Body of pancreas (tissue), 4 donors: ENCODE measurements at regions not wholly inside any gene's neighbourhood (a gene's known extent, or its start where the extent isn't known, plus 50 kb on each side); places are given as distances from the start of the nearest gene placed in this dataset.

Experiments used
- ATAC-seq: fragments of 150-250 bp; one replicate; pipeline ENCODE4 v1.9.1; 2016
- DNase-seq, 4 donors: peaks; one replicate each; pipeline ENCODE4 v3.0.0-alpha.2; 2019
- H3K27ac ChIP-seq, 4 donors: fragments of 200-600 bp; sonication (generic); 1 replicate in 3 of 4; 2 replicates in 1 of 4; pipeline versions ENCODE4 v1.5.1 to v1.6.1; 2016 to 2019; ENCODE audit warnings: mild to moderate bottlenecking in 1 of 4, mixed read lengths in 1 of 4, moderate library complexity in 1 of 4
- H3K27me3 ChIP-seq, 2 donors: fragments of 200-600 bp; sonication (generic); one replicate each; pipeline ENCODE4 v1.6.0; 2016; ENCODE audit warnings: mild to moderate bottlenecking in 1 of 2
- H3K36me3 ChIP-seq, 2 donors: fragments of 200-600 bp; sonication (generic); replicated peaks in 1 of 2; 2 replicates each; pipeline ENCODE4 v1.5.1; 2016; ENCODE audit warnings: low read depth in 2 of 2; ENCODE audit not compliant: insufficient read depth in 1 of 2
- H3K4me1 ChIP-seq: fragments of 200-600 bp; sonication (generic); one replicate; pipeline ENCODE4 v1.6.0; 2016
- H3K4me3 ChIP-seq, 2 donors: fragments of 200-600 bp; sonication (generic); 1 replicate in 1 of 2; 2 replicates in 1 of 2; pipeline ENCODE4 v1.5.1; 2016 to 2019
- H3K9me3 ChIP-seq, 3 donors: fragments of 200-600 bp; sonication (generic); 1 replicate in 2 of 3; 2 replicates in 1 of 3; pipeline ENCODE4 v1.5.1; 2016
- CTCF ChIP-seq, 7 experiments: fragments of 450-650 bp in 4 of 7; fragments of 200-600 bp in 3 of 7; sonication (generic) in 3 of 7; IDR thresholded peaks; one replicate each; pipeline ENCODE4 v1.5.1; 2016 to 2019; ENCODE audit warnings: antibody characterized with exemption in 7 of 7
- POLR2A ChIP-seq, 3 donors: fragments of 450-650 bp; IDR thresholded peaks; one replicate each; pipeline ENCODE4 v1.6.1; 2016; ENCODE audit warnings: antibody characterized with exemption in 3 of 3, mild to moderate bottlenecking in 2 of 3
- WGBS, 2 donors: methylation state at CpG; one replicate each; pipeline ENCODE4 v1.1.5; 2017; 5-methylcytosine and 5-hydroxymethylcytosine counted together
- intact Hi-C: fragments of 100-400 bp; cut with DNase I; formaldehyde crosslinking; loops from one replicate; pipeline ENCODE4 v1.15.1; 2023

GRCh38 chr11:33946930-33947329 lies 55.1 kb upstream of the LMO2 start:
- DNase-seq (no peak), ATAC-seq (no peak)
- TF ChIP-seq CTCF (IDR thresholded peaks at IDR 0.05) (no peak), POLR2A (IDR thresholded peaks at IDR 0.05) (no peak)
- Histone ChIP-seq H3K27ac (no peak overlapping the region), H3K36me3 (no peaks in the 10 kb centered on the region), H3K27me3 (no peaks in the 10 kb centered on the region), H3K4me1 (no peaks in the 10 kb centered on the region), H3K4me3 (no peak overlapping the region), H3K9me3 (no peaks in the 10 kb centered on the region)
- intact Hi-C loops, result no loop called here
- WGBS, 2 donors, result 70 to 73% methylated on average over 4 of the region's 4 CpGs

GRCh38 chr11:33945481-33946268 lies 53.8 kb upstream of the LMO2 start:
- WGBS, 2 donors, result 68 to 80% methylated on average over 4 of the region's 4 CpGs
- no peak for DNase-seq

GRCh38 chr11:33944693-33945424 lies 53.0 kb upstream of the LMO2 start:
- TF ChIP-seq POLR2A (IDR thresholded peaks at IDR 0.05) (no peak), CTCF (IDR thresholded peaks at IDR 0.05) (no peak)
- 90 to 95% methylated on average over 6 of the region's 6 CpGs for WGBS, 2 donors
- H3K27me3 ChIP-seq, result no peaks in the 10 kb centered on the region
- no peak for DNase-seq
- no peak for ATAC-seq
- H3K27ac ChIP-seq, result no peak overlapping the region
- intact Hi-C loops, result no loop called here
- no peak overlapping the region for H3K4me3 ChIP-seq
- no peaks in the 10 kb centered on the region for H3K4me1 ChIP-seq
- H3K9me3 ChIP-seq, result no peaks in the 10 kb centered on the region
- H3K36me3 ChIP-seq, result no peaks in the 10 kb centered on the region

More at GRCh38 chr11:33945481-33946268, 53.8 kb upstream of the LMO2 start:
- intact Hi-C loops, result no loop called here
- H3K27ac ChIP-seq, result no peak overlapping the region
- H3K36me3 ChIP-seq, result no peaks in the 10 kb centered on the region
- ATAC-seq, result no peak
- H3K4me3 ChIP-seq, result no peak overlapping the region
- TF ChIP-seq POLR2A (IDR thresholded peaks at IDR 0.05), result no peak
- no peak for TF ChIP-seq CTCF (IDR thresholded peaks at IDR 0.05)
- no peaks in the 10 kb centered on the region for H3K9me3 ChIP-seq
- H3K27me3 ChIP-seq, result no peaks in the 10 kb centered on the region
- H3K4me1 ChIP-seq, result no peaks in the 10 kb centered on the region

- WGBS, 2 donors, result 86 to 91% methylated on average over 3 of the region's 3 CpGs
- Histone ChIP-seq H3K27me3 (no peaks in the 10 kb centered on the region), H3K4me3 (no peak overlapping the region), H3K36me3 (no peaks in the 10 kb centered on the region), H3K4me1 (no peaks in the 10 kb centered on the region), H3K27ac (no peak overlapping the region), H3K9me3 (no peaks in the 10 kb centered on the region)
- ATAC-seq (no peak), DNase-seq (no peak)
- intact Hi-C loops, result no loop called here
- TF ChIP-seq CTCF (IDR thresholded peaks at IDR 0.05), result no peak
- TF ChIP-seq POLR2A (IDR thresholded peaks at IDR 0.05), result no peak
Observed at GRCh38 chr11:33944345-33944692, 52.4 kb upstream of the LMO2 start.
